GM23338 (cell line): ENCODE measurements at regions not wholly inside any gene's neighbourhood (a gene's known extent, or its start where the extent isn't known, plus 50 kb on each side); places are given as distances from the start of the nearest gene placed in this dataset.

Experiments used
- CREB1 ChIP-seq: fragments of 250-450 bp; sonication (Bioruptor Pico); IDR thresholded peaks from 2 replicates; pipeline ENCODE4 v1.5.0; 2020; ENCODE audit warnings: low read depth, mild to moderate bottlenecking, moderate library complexity
- CTCF ChIP-seq, 2 experiments: fragments of 200-600 bp in 1 of 2; sonication (generic) in 1 of 2; conservative IDR thresholded peaks; 2 replicates each; pipeline versions ENCODE4 v1.5.1 to v1.6.1; 2016 to 2017; ENCODE audit warnings: antibody characterized with exemption in 2 of 2, low read depth in 2 of 2, mild to moderate bottlenecking in 2 of 2, moderate library complexity in 1 of 2
- ETS1 ChIP-seq: IDR thresholded peaks from 2 replicates; pipeline ENCODE4 v1.6.1; 2016; ENCODE audit warnings: antibody characterized with exemption
- EZH2 ChIP-seq: fragments of 200-600 bp; sonication (generic); IDR thresholded peaks from one replicate; pipeline ENCODE4 v1.8.0; 2017; ENCODE audit warnings: antibody characterized with exemption, mild to moderate bottlenecking, low read depth; ENCODE audit not compliant: unreplicated experiment
- EZH2phosphoT487 ChIP-seq: fragments of 200-600 bp; sonication (generic); IDR thresholded peaks from one replicate; pipeline ENCODE4 v1.8.1; 2018; ENCODE audit warnings: antibody characterized with exemption; ENCODE audit not compliant: unreplicated experiment
- JUNB ChIP-seq: IDR thresholded peaks from one replicate; pipeline ENCODE4 v1.6.1; 2016; ENCODE audit warnings: antibody characterized with exemption; ENCODE audit not compliant: unreplicated experiment
- NANOG ChIP-seq: IDR thresholded peaks from 2 replicates; pipeline ENCODE4 v1.6.1; 2016; ENCODE audit warnings: antibody characterized with exemption, borderline replicate concordance
- POLR2AphosphoS5 ChIP-seq: IDR thresholded peaks from 2 replicates; pipeline ENCODE4 v1.6.1; 2016; ENCODE audit warnings: antibody characterized with exemption, low read depth
- REST ChIP-seq: IDR thresholded peaks from one replicate; pipeline ENCODE4 v1.6.1; 2018; ENCODE audit warnings: antibody characterized with exemption; ENCODE audit not compliant: unreplicated experiment
- STAT1 ChIP-seq: IDR thresholded peaks from one replicate; pipeline ENCODE4 v1.6.1; 2016; ENCODE audit warnings: antibody characterized with exemption; ENCODE audit not compliant: unreplicated experiment
- ZNF114 ChIP-seq: fragments of 250-450 bp; sonication (Bioruptor Pico); IDR thresholded peaks from 2 replicates; pipeline ENCODE4 v1.5.0; 2020; ENCODE audit warnings: mild to moderate bottlenecking, moderate library complexity
- ZNF331 ChIP-seq: fragments of 250-450 bp; sonication (Bioruptor Pico); IDR thresholded peaks from 2 replicates; pipeline ENCODE4 v1.5.0; 2020; ENCODE audit warnings: low read depth, mild to moderate bottlenecking, moderate library complexity
- ZNF462 ChIP-seq: fragments of 250-450 bp; sonication (Bioruptor Pico); IDR thresholded peaks from 2 replicates; pipeline ENCODE4 v1.5.0; 2020; ENCODE audit warnings: mild to moderate bottlenecking, moderate library complexity

GRCh38 chr7:10015687-10016086, 958.0 kb upstream of the PHF14 start:
- TF ChIP-seq CTCF (conservative IDR thresholded peaks at IDR 0.05; ENCODE audit: low read depth in 2 of 2), result no peak; a peak in 1 of 4 replicates
- TF ChIP-seq POLR2AphosphoS5, result no peak
- TF ChIP-seq JUNB, result no peak
- no peak for TF ChIP-seq EZH2
- TF ChIP-seq CREB1, result no peak
- no peak for TF ChIP-seq ZNF114 (CRISPR knock-in tag)
- TF ChIP-seq REST, result no peak
- no peak for TF ChIP-seq EZH2phosphoT487
- TF ChIP-seq ZNF462, result no peak
- TF ChIP-seq ETS1, result no peak
- TF ChIP-seq ZNF331 (CRISPR knock-in tag), result no peak
- TF ChIP-seq STAT1, result no peak
- TF ChIP-seq NANOG, result no peak
